Stimulated activated naive CD4-positive, alpha-beta T cell (primary cell): ENCODE measurements at regions not wholly inside any gene's neighbourhood (a gene's known extent, or its start where the extent isn't known, plus 50 kb on each side); places are given as distances from the start of the nearest gene placed in this dataset.

Experiments
- DNase-seq, 6 experiments: peaks; one replicate each; lab custom pipeline; 2025; lab: John Stamatoyannopoulos, UW

- no peak for DNase-seq
Measured at GRCh38 chr2:788227-789032, 111.2 kb upstream of the TMEM18 start.

GRCh38 chr2:784753-785152, 107.5 kb upstream of the TMEM18 start:
- no peak for DNase-seq

- no peak for DNase-seq
Measured at GRCh38 chr2:780581-780980, 103.4 kb upstream of the TMEM18 start.

GRCh38 chr2:780002-780401, 102.8 kb upstream of the TMEM18 start:
- DNase-seq = no peak

- no peak for DNase-seq
Measured at GRCh38 chr2:778731-779350, 101.6 kb upstream of the TMEM18 start.

- no peak for DNase-seq
Measured at GRCh38 chr2:777546-777945, 100.3 kb upstream of the TMEM18 start.

GRCh38 chr2:777051-777450, 99.8 kb upstream of the TMEM18 start:
- DNase-seq = no peak

GRCh38 chr2:776487-776886, 99.3 kb upstream of the TMEM18 start:
- DNase-seq = no peak

GRCh38 chr2:776038-776437, 98.8 kb upstream of the TMEM18 start:
- DNase-seq = no peak

- DNase-seq = no peak
Measured at GRCh38 chr2:774436-774835, 97.2 kb upstream of the TMEM18 start.

GRCh38 chr2:773256-774160, 96.3 kb upstream of the TMEM18 start:
- DNase-seq = no peak

- DNase-seq = no peak
Measured at GRCh38 chr2:771538-771937, 94.3 kb upstream of the TMEM18 start.

GRCh38 chr2:770776-771175, 93.6 kb upstream of the TMEM18 start:
- DNase-seq = no peak

- no peak for DNase-seq
Measured at GRCh38 chr2:769771-770170, 92.6 kb upstream of the TMEM18 start.

GRCh38 chr2:768451-768850, 91.2 kb upstream of the TMEM18 start:
- DNase-seq = no peak

GRCh38 chr2:767944-768343, 90.7 kb upstream of the TMEM18 start:
- DNase-seq = no peak

- no peak for DNase-seq
Measured at GRCh38 chr2:767440-767839, 90.2 kb upstream of the TMEM18 start.

- DNase-seq = no peak
Measured at GRCh38 chr2:766255-766654, 89.0 kb upstream of the TMEM18 start.

- DNase-seq = no peak
Measured at GRCh38 chr2:765369-765768, 88.2 kb upstream of the TMEM18 start.

- DNase-seq = no peak
Measured at GRCh38 chr2:763766-764525, 86.7 kb upstream of the TMEM18 start.

GRCh38 chr2:762646-763045, 85.4 kb upstream of the TMEM18 start:
- no peak for DNase-seq

- DNase-seq = no peak
Measured at GRCh38 chr2:761384-761783, 84.2 kb upstream of the TMEM18 start.
